Common myeloid progenitor, CD34-positive (primary cell): ENCODE measurements at regions not wholly inside any gene's neighbourhood (a gene's known extent, or its start where the extent isn't known, plus 50 kb on each side); places are given as distances from the start of the nearest gene placed in this dataset.

ENCODE experiments used
- CTCF ChIA-PET: fragments of 350-600 bp; sonication (Branson Sonifier 250); formaldehyde crosslinking; loops from one replicate; lab custom pipeline; 2021; ENCODE audit warnings: antibody characterized with exemption; lab: Charles Lee
- POLR2A ChIA-PET: fragments of 350-600 bp; sonication (Branson Sonifier 250); formaldehyde crosslinking; loops from one replicate; lab custom pipeline; 2021; ENCODE audit warnings: antibody characterized with exemption; lab: Charles Lee
- DNase-seq, 3 donors: peaks; one replicate each; pipeline versions ENCODE4 v3.0.0 to v3.0.0-alpha.2; 2013
- H3K27ac ChIP-seq, 2 experiments: 1 replicate in 1 of 2; 2 replicates in 1 of 2; pipeline ENCODE4 v1.7.0; 2013; ENCODE audit warnings: inconsistent platforms in 2 of 2, low read length in 2 of 2, mild to moderate bottlenecking in 2 of 2, low read depth in 1 of 2, moderate library complexity in 1 of 2; ENCODE audit not compliant: severe bottlenecking in 2 of 2, insufficient read depth in 1 of 2, poor library complexity in 1 of 2
- H3K27me3 ChIP-seq, 5 experiments: replicated peaks in 2 of 5; 1 replicate in 3 of 5; 2 replicates in 2 of 5; pipeline versions ENCODE4 v1.6.1 to v1.7.0; 2013; ENCODE audit warnings: low read length in 4 of 5, mild to moderate bottlenecking in 2 of 5, moderate library complexity in 2 of 5, inconsistent platforms in 1 of 5; ENCODE audit not compliant: insufficient read depth in 5 of 5, control insufficient read depth in 4 of 5
- H3K36me3 ChIP-seq, 4 experiments: 1 replicate in 2 of 4; 2 replicates in 2 of 4; pipeline versions ENCODE4 v1.6.1 to v1.7.0; 2013; ENCODE audit warnings: low read length in 3 of 4, control low read depth in 1 of 4, mild to moderate bottlenecking in 1 of 4; ENCODE audit not compliant: control insufficient read depth in 4 of 4, insufficient read depth in 4 of 4
- H3K4me1 ChIP-seq, 4 experiments: 1 replicate in 3 of 4; 2 replicates in 1 of 4; pipeline versions ENCODE4 v1.6.1 to v1.7.1; 2013; ENCODE audit warnings: low read length in 3 of 4, mild to moderate bottlenecking in 3 of 4, control low read depth in 1 of 4, inconsistent platforms in 1 of 4, moderate library complexity in 1 of 4; ENCODE audit not compliant: control insufficient read depth in 4 of 4, insufficient read depth in 4 of 4; ENCODE audit errors: control extremely low read depth in 1 of 4
- H3K4me3 ChIP-seq, 7 experiments: 1 replicate in 4 of 7; 2 replicates in 3 of 7; pipeline versions ENCODE4 v1.5.1 to v1.7.0; 2013; ENCODE audit warnings: mild to moderate bottlenecking in 7 of 7, low read length in 6 of 7, moderate library complexity in 6 of 7, inconsistent platforms in 2 of 7, low read depth in 2 of 7, control low read depth in 1 of 7; ENCODE audit not compliant: insufficient read depth in 4 of 7, control insufficient read depth in 1 of 7; ENCODE audit errors: extremely low read depth in 1 of 7
- H3K9me3 ChIP-seq, 5 experiments: 1 replicate in 4 of 5; 2 replicates in 1 of 5; pipeline versions ENCODE4 v1.6.1 to v1.7.1; 2013; ENCODE audit warnings: low read length in 4 of 5, mild to moderate bottlenecking in 2 of 5, inconsistent platforms in 1 of 5, low read depth in 1 of 5, moderate library complexity in 1 of 5; ENCODE audit not compliant: control insufficient read depth in 4 of 5, insufficient read depth in 2 of 5; ENCODE audit errors: control extremely low read depth in 1 of 5
- WGBS: methylation state at CpG from one replicate; pipeline ENCODE4 v1.1.5; 2013; ENCODE audit not compliant: insufficient coverage; 5-methylcytosine and 5-hydroxymethylcytosine counted together

GRCh38 chr2:217282531-217282930, 422.7 kb upstream of the TNP1 start:
- H3K27me3 ChIP-seq = peaks cover 0 to 5% (median 0%) of the 10 kb centered on the region in 5 experiments
- POLR2A ChIA-PET = no interaction called here
- H3K4me3 ChIP-seq = no peak overlapping the region
- H3K9me3 ChIP-seq = no peaks in the 10 kb centered on the region
- H3K27ac ChIP-seq = no peak overlapping the region
- no peaks in the 10 kb centered on the region for H3K36me3 ChIP-seq
- no peak for DNase-seq
- H3K4me1 ChIP-seq = no peaks in the 10 kb centered on the region
- CTCF ChIA-PET = no interaction called here
- 100% methylated on average over 2 of the region's 2 CpGs for WGBS

- POLR2A ChIA-PET = no interaction called here
- Histone ChIP-seq H3K27me3 (peaks cover 0 to 5% (median 2%) of the 10 kb centered on the region in 5 experiments), H3K27ac (no peak overlapping the region), H3K9me3 (peaks cover 0 to 2% (median 0%) of the 10 kb centered on the region in 5 experiments), H3K4me3 (no peak overlapping the region), H3K4me1 (no peaks in the 10 kb centered on the region), H3K36me3 (no peaks in the 10 kb centered on the region)
- DNase-seq = no peak
- CTCF ChIA-PET = interaction anchor here (1.2 kb wide), 1 partner anchor 12 kb away, joined by 3 read pairs; no protein-coding TSS in a partner anchor
Measured at GRCh38 chr2:217279556-217279955, 419.7 kb upstream of the TNP1 start.

- H3K4me1 ChIP-seq = no peaks in the 10 kb centered on the region
- ChIA-PET POLR2A (no interaction called here), CTCF (interaction anchor here (1.2 kb wide), 1 partner anchor 13 kb away, joined by 3 read pairs; no protein-coding TSS in a partner anchor)
- H3K9me3 ChIP-seq = peaks cover 0 to 2% (median 0%) of the 10 kb centered on the region in 5 experiments
- H3K27me3 ChIP-seq = peaks cover 0 to 5% (median 2%) of the 10 kb centered on the region in 5 experiments
- no peaks in the 10 kb centered on the region for H3K36me3 ChIP-seq
- DNase-seq = no peak
- no peak overlapping the region for H3K4me3 ChIP-seq
- H3K27ac ChIP-seq = no peak overlapping the region
- 92% methylated on average over 3 of the region's 3 CpGs for WGBS
Measured at GRCh38 chr2:217279140-217279539, 419.3 kb upstream of the TNP1 start.

- WGBS = 96% methylated on average over 6 of the region's 8 CpGs
Measured at GRCh38 chr2:217277646-217278398, 418.0 kb upstream of the TNP1 start.

GRCh38 chr2:217276433-217276832, 416.6 kb upstream of the TNP1 start:
- ChIA-PET CTCF (no interaction called here), POLR2A (no interaction called here)
- no peak for DNase-seq
- Histone ChIP-seq H3K9me3 (peaks cover 0 to 2% (median 0%) of the 10 kb centered on the region in 5 experiments), H3K4me1 (no peaks in the 10 kb centered on the region), H3K27ac (no peak overlapping the region), H3K36me3 (no peaks in the 10 kb centered on the region), H3K27me3 (peaks cover 0 to 8% (median 2%) of the 10 kb centered on the region in 5 experiments), H3K4me3 (no peak overlapping the region)
- WGBS = 92% methylated on average over 3 of the region's 4 CpGs

More at GRCh38 chr2:217277646-217278398, 418.0 kb upstream of the TNP1 start:
- ChIA-PET CTCF (no interaction called here), POLR2A (no interaction called here)
- H3K4me3 ChIP-seq = no peak overlapping the region
- H3K9me3 ChIP-seq = peaks cover 0 to 2% (median 0%) of the 10 kb centered on the region in 5 experiments
- no peak overlapping the region for H3K27ac ChIP-seq
- H3K4me1 ChIP-seq = no peaks in the 10 kb centered on the region
- peaks cover 0 to 8% (median 2%) of the 10 kb centered on the region in 5 experiments for H3K27me3 ChIP-seq
- no peak for DNase-seq
- no peaks in the 10 kb centered on the region for H3K36me3 ChIP-seq

- H3K4me3 ChIP-seq = no peak overlapping the region
- H3K27me3 ChIP-seq = peaks cover 0 to 7% (median 2%) of the 10 kb centered on the region in 5 experiments
- 89% methylated on average over 3 of the region's 5 CpGs for WGBS
- DNase-seq = no peak
- ChIA-PET POLR2A (no interaction called here), CTCF (no interaction called here)
- H3K4me1 ChIP-seq = no peaks in the 10 kb centered on the region
- H3K27ac ChIP-seq = no peak overlapping the region
- peaks cover 0 to 2% (median 0%) of the 10 kb centered on the region in 5 experiments for H3K9me3 ChIP-seq
- H3K36me3 ChIP-seq = no peaks in the 10 kb centered on the region
Measured at GRCh38 chr2:217275091-217275490, 415.2 kb upstream of the TNP1 start.

- 94% methylated on average over 4 of the region's 4 CpGs for WGBS
- POLR2A ChIA-PET = no interaction called here
- Histone ChIP-seq H3K27me3 (peaks cover 0 to 12% (median 4%) of the 10 kb centered on the region in 5 experiments), H3K4me1 (no peaks in the 10 kb centered on the region), H3K36me3 (no peaks in the 10 kb centered on the region), H3K4me3 (no peak overlapping the region), H3K9me3 (peaks cover 0 to 2% (median 0%) of the 10 kb centered on the region in 5 experiments), H3K27ac (no peak overlapping the region)
- no peak for DNase-seq
- CTCF ChIA-PET = no interaction called here
Measured at GRCh38 chr2:217274578-217274977, 414.7 kb upstream of the TNP1 start.
